GM12878 (cell line): ENCODE measurements at regions not wholly inside any gene's neighbourhood (a gene's known extent, or its start where the extent isn't known, plus 50 kb on each side); places are given as distances from the start of the nearest gene placed in this dataset.

ENCODE experiments used
- CEBPZ ChIP-seq: fragments of 150-350 bp; IDR thresholded peaks from 2 replicates; pipeline ENCODE4 v1.6.1; 2016; ENCODE audit warnings: low read depth, low read length
- CHD4 ChIP-seq: fragments of 200-600 bp; sonication (generic); IDR thresholded peaks from 2 replicates; pipeline ENCODE4 v1.6.1; 2016; ENCODE audit warnings: mild to moderate bottlenecking
- CTCF ChIP-seq, 3 experiments: IDR thresholded peaks in 2 of 3; conservative IDR thresholded peaks in 1 of 3; 2 replicates each; pipeline ENCODE4 v1.5.1; 2011; ENCODE audit warnings: low read depth in 3 of 3, low read length in 3 of 3, mild to moderate bottlenecking in 3 of 3, control low read depth in 2 of 3, moderate library complexity in 2 of 3, inconsistent platforms in 1 of 3, mixed read lengths in 1 of 3; ENCODE audit not compliant: control insufficient read depth in 2 of 3, insufficient read depth in 1 of 3; ENCODE audit errors: extremely low read depth in 1 of 3
- EGR1 ChIP-seq, 2 experiments: IDR thresholded peaks; 1 replicate in 1 of 2; 2 replicates in 1 of 2; pipeline ENCODE4 v1.6.1; 2011 to 2012; ENCODE audit warnings: low read depth in 2 of 2, low read length in 2 of 2, borderline replicate concordance in 1 of 2, mild to moderate bottlenecking in 1 of 2, moderate library complexity in 1 of 2
- GABPA ChIP-seq: IDR thresholded peaks from 2 replicates; pipeline ENCODE4 v1.6.1; 2014; ENCODE audit warnings: antibody characterized with exemption, low read depth, mild to moderate bottlenecking, inconsistent platforms
- KDM1A ChIP-seq: fragments of 200-600 bp; sonication (generic); IDR thresholded peaks from 2 replicates; pipeline ENCODE4 v1.6.1; 2016; ENCODE audit warnings: borderline replicate concordance
- RCOR1 ChIP-seq: conservative IDR thresholded peaks from 2 replicates; pipeline ENCODE4 v1.6.1; 2012; ENCODE audit warnings: low read depth, low read length, improper control_type of control experiment
- SPI1 ChIP-seq: IDR thresholded peaks from 2 replicates; pipeline ENCODE4 v1.6.1; 2011; ENCODE audit warnings: low read depth, mild to moderate bottlenecking, low read length, moderate library complexity, borderline replicate concordance; ENCODE audit not compliant: insufficient read depth
- YY1 ChIP-seq: IDR thresholded peaks from 2 replicates; pipeline ENCODE4 v1.6.1; 2011; ENCODE audit warnings: low read depth, mild to moderate bottlenecking, low read length

GRCh38 chr5:145551714-145552113 lies 283.4 kb downstream of the PRELID2 start:
- no peak for TF ChIP-seq CHD4
- TF ChIP-seq SPI1, result no peak
- TF ChIP-seq RCOR1, result no peak
- no peak for TF ChIP-seq GABPA
- no peak for TF ChIP-seq CTCF (IDR thresholded peaks at IDR 0.05 in 2 of 3, conservative IDR thresholded peaks at IDR 0.05 in 1 of 3; ENCODE audit: control insufficient read depth in 2 of 3, extremely low read depth in 1 of 3, insufficient read depth in 1 of 3, low read depth in 3 of 3, low read length in 3 of 3)
- TF ChIP-seq KDM1A, result no peak
- no peak for TF ChIP-seq CEBPZ
- no peak for TF ChIP-seq EGR1 (IDR thresholded peaks at IDR 0.05; ENCODE audit: borderline replicate concordance in 1 of 2, low read depth in 2 of 2, low read length in 2 of 2)
- no peak for TF ChIP-seq YY1
